SU-DHL-6 (cell line): ENCODE measurements at regions not wholly inside any gene's neighbourhood (a gene's known extent, or its start where the extent isn't known, plus 50 kb on each side); places are given as distances from the start of the nearest gene placed in this dataset.

Source experiments
- H2AFZ ChIP-seq: fragments of 200-600 bp; sonication (generic); 2 replicates; pipeline ENCODE4 v1.6.1; 2014; ENCODE audit warnings: low read depth, mild to moderate bottlenecking, moderate library complexity, mixed read lengths, antibody characterized with exemption, low read length; ENCODE audit not compliant: severe bottlenecking
- H3F3A ChIP-seq: fragments of 200-600 bp; shearing (Covaris generic); 2 replicates; pipeline ENCODE4 v1.6.0; 2016; ENCODE audit warnings: antibody characterized with exemption, mild to moderate bottlenecking; ENCODE audit not compliant: insufficient read depth
- H3K27ac ChIP-seq: fragments of 200-600 bp; sonication (generic); 2 replicates; pipeline ENCODE4 v1.5.1; 2016; ENCODE audit warnings: low read depth, mild to moderate bottlenecking, low read length, moderate library complexity, mixed read lengths
- H3K27me3 ChIP-seq: fragments of 200-600 bp; sonication (generic), shearing (Covaris generic); 2 replicates; pipeline ENCODE4 v1.6.0; 2014; ENCODE audit warnings: mild to moderate bottlenecking, low read length
- H3K36me3 ChIP-seq: fragments of 200-600 bp; sonication (generic); 2 replicates; pipeline ENCODE4 v1.6.1; 2014; ENCODE audit warnings: mild to moderate bottlenecking, low read length, mixed read lengths
- H3K4me2 ChIP-seq: fragments of 300-600, 200-600 bp; shearing (Covaris generic), sonication (generic); 2 replicates; pipeline ENCODE4 v1.6.0; 2014; ENCODE audit warnings: low read length, low read depth, mild to moderate bottlenecking; ENCODE audit not compliant: poor library complexity, severe bottlenecking
- H3K4me3 ChIP-seq: fragments of 200-600 bp; sonication (generic); 2 replicates; pipeline ENCODE4 v1.5.1; 2014; ENCODE audit warnings: antibody characterized with exemption, low read length, mild to moderate bottlenecking, mixed read lengths; ENCODE audit not compliant: insufficient read depth, poor library complexity, severe bottlenecking
- H3K79me2 ChIP-seq: fragments of 200-600 bp; sonication (generic); 2 replicates; pipeline ENCODE4 v1.6.1; 2014; ENCODE audit warnings: mild to moderate bottlenecking, low read length, moderate library complexity; ENCODE audit not compliant: insufficient read depth
- H3K9ac ChIP-seq: fragments of 200-600 bp; sonication (generic); 2 replicates; pipeline ENCODE4 v1.7.0; 2014; ENCODE audit warnings: mild to moderate bottlenecking, low read length
- H3K9me2 ChIP-seq: fragments of 200-600 bp; sonication (generic); replicated peaks from 2 replicates; pipeline ENCODE4 v1.6.1; 2014; ENCODE audit warnings: low read length; ENCODE audit not compliant: insufficient read depth
- H3K9me3 ChIP-seq: fragments of 200-600 bp; sonication (generic); 2 replicates; pipeline ENCODE4 v1.6.1; 2014; ENCODE audit warnings: low read length, mixed read lengths; ENCODE audit not compliant: insufficient read depth
- H4K20me1 ChIP-seq: fragments of 200-600 bp; sonication (generic); 2 replicates; pipeline ENCODE4 v1.6.1; 2014; ENCODE audit warnings: low read depth, mild to moderate bottlenecking, antibody characterized with exemption, low read length, moderate library complexity, mixed read lengths
- EZH2phosphoT487 ChIP-seq: fragments of 200-600 bp; sonication (generic), shearing (Covaris generic); conservative IDR thresholded peaks from 2 replicates; pipeline ENCODE4 v1.6.1; 2018; ENCODE audit warnings: mild to moderate bottlenecking, antibody characterized with exemption, low read length, moderate library complexity, mixed read lengths
- TF ChIP-seq, protein P1 (sequence below): fragments of 200-600 bp; sonication (generic); IDR thresholded peaks from one replicate; pipeline ENCODE4 v1.5.1; 2017; ENCODE audit warnings: antibody characterized with exemption, mild to moderate bottlenecking, low read length, moderate library complexity; ENCODE audit not compliant: insufficient read depth, poor library complexity, severe bottlenecking

DNA sequence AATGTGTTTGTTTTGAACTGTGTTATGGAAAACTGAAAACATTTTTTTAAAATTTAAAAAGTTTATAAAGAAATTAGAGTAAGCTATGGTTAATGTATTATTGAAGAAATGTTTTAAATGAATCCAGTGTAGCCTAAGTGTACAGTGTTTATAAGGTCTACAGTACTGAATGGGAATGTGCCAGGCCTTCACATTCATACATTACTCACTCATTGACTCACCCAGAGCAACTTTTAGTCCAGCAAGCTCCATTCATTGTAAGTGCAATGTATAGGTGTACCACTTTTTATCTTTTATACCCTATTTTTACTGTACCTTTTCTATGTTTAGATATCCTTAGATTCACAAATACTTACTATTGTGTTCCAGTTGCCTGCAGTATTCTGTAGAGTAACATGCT lies 215.1 kb upstream of the THUMPD2 start:
- H3K27me3 ChIP-seq, result no peaks in the 10 kb centered on the region
- H3K79me2 ChIP-seq, result no peaks in the 10 kb centered on the region
- no peaks in the 10 kb centered on the region for H3K9me3 ChIP-seq
- H4K20me1 ChIP-seq, result no peaks in the 10 kb centered on the region
- H3K36me3 ChIP-seq, result no peaks in the 10 kb centered on the region
- H3K9me2 ChIP-seq, result no peaks in the 10 kb centered on the region
- no peak overlapping the region for H3K27ac ChIP-seq
- no peaks in the 10 kb centered on the region for H3F3A ChIP-seq
- H3K4me3 ChIP-seq, result no peak overlapping the region
- TF ChIP-seq EZH2phosphoT487, result no peak
- TF ChIP-seq, protein P1, sequence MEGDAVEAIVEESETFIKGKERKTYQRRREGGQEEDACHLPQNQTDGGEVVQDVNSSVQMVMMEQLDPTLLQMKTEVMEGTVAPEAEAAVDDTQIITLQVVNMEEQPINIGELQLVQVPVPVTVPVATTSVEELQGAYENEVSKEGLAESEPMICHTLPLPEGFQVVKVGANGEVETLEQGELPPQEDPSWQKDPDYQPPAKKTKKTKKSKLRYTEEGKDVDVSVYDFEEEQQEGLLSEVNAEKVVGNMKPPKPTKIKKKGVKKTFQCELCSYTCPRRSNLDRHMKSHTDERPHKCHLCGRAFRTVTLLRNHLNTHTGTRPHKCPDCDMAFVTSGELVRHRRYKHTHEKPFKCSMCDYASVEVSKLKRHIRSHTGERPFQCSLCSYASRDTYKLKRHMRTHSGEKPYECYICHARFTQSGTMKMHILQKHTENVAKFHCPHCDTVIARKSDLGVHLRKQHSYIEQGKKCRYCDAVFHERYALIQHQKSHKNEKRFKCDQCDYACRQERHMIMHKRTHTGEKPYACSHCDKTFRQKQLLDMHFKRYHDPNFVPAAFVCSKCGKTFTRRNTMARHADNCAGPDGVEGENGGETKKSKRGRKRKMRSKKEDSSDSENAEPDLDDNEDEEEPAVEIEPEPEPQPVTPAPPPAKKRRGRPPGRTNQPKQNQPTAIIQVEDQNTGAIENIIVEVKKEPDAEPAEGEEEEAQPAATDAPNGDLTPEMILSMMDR, result no peak
- H3K9ac ChIP-seq, result no peak overlapping the region
- no peak overlapping the region for H3K4me2 ChIP-seq
- no peak overlapping the region for H2AFZ ChIP-seq

GRCh38 chr2:39991298-39991697 lies 212.2 kb upstream of the THUMPD2 start:
- H4K20me1 ChIP-seq, result no peaks in the 10 kb centered on the region
- H2AFZ ChIP-seq, result no peak overlapping the region
- H3K27ac ChIP-seq, result no peak overlapping the region
- H3K27me3 ChIP-seq, result no peaks in the 10 kb centered on the region
- H3K9ac ChIP-seq, result no peak overlapping the region
- no peaks in the 10 kb centered on the region for H3K9me2 ChIP-seq
- H3K79me2 ChIP-seq, result no peaks in the 10 kb centered on the region
- H3K36me3 ChIP-seq, result no peaks in the 10 kb centered on the region
- TF ChIP-seq EZH2phosphoT487, result no peak
- TF ChIP-seq, protein P1, result no peak
- no peak overlapping the region for H3K4me2 ChIP-seq
- H3K9me3 ChIP-seq, result no peaks in the 10 kb centered on the region
- H3K4me3 ChIP-seq, result no peak overlapping the region
- no peaks in the 10 kb centered on the region for H3F3A ChIP-seq

DNA sequence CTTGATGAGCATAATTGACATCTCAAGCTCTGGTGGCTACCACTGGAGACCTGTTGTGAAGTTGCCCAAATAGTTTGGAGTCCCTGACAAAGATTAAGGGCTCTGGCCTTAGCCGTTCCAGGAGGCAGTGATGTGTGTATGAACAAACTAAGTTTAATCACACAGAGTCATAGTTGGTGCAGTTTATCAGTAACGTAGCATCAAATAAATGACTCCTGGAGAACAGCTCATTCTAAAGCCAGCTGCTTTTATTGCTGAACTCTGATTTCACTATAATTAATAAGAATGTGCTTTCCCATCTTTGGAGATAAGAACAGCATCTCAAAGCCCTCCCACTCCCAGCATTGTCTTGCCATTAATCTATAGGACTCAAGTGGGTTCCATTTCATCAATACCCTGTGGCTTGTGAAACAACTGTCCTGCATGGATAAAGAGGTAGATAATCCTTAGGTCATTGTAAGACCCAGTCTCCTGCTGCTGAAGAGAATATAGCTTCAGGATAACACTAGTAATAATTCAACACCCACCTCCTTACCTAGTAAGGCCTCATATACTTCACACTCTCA lies 211.4 kb upstream of the THUMPD2 start:
- Histone ChIP-seq H3K27me3 (no peaks in the 10 kb centered on the region), H3K36me3 (no peaks in the 10 kb centered on the region), H3K27ac (no peak overlapping the region), H2AFZ (no peak overlapping the region), H3K4me3 (no peak overlapping the region), H3K9ac (no peak overlapping the region), H3K4me2 (no peak overlapping the region), H3K9me3 (no peaks in the 10 kb centered on the region), H3K79me2 (no peaks in the 10 kb centered on the region), H3K9me2 (no peaks in the 10 kb centered on the region), H4K20me1 (no peaks in the 10 kb centered on the region), H3F3A (no peaks in the 10 kb centered on the region)
- no peak for TF ChIP-seq EZH2phosphoT487
- TF ChIP-seq, protein P1, result no peak
